ENCODE measurements at regions not wholly inside any gene's neighbourhood (a gene's known extent, or its start where the extent isn't known, plus 50 kb on each side); places are given as distances from the start of the nearest gene placed in this dataset.

- Histone ChIP-seq H3K4me2 (ENCODE audit: low read length) (no peak overlapping the region), H3K36me3 (ENCODE audit: control insufficient read depth, insufficient read depth, low read length) (no peaks in the 10 kb centered on the region), H3K79me2 (no peaks in the 10 kb centered on the region), H3K9me3 (ENCODE audit: control insufficient read depth, low read length) (no peaks in the 10 kb centered on the region), H3K9ac (no peak overlapping the region), H3K4me1 (no peaks in the 10 kb centered on the region), H3K27me3 (ENCODE audit: control insufficient read depth, insufficient read depth, low read length) (no peaks in the 10 kb centered on the region), H3K4me3 (ENCODE audit: low read depth, low read length) (no peak overlapping the region), H2AFZ (no peak overlapping the region), H3K27ac (no peak overlapping the region)
- no peak for TF ChIP-seq CTCF (IDR thresholded peaks at IDR 0.05)
Measured at GRCh38 chr2:7765236-7765635, 848.0 kb downstream of the RNF144A start.

GRCh38 chr2:7766088-7766722, 849.0 kb downstream of the RNF144A start:
- Histone ChIP-seq H3K27me3 (ENCODE audit: control insufficient read depth, insufficient read depth, low read length) (no peaks in the 10 kb centered on the region), H3K27ac (no peak overlapping the region), H2AFZ (no peak overlapping the region), H3K4me1 (no peaks in the 10 kb centered on the region), H3K4me2 (ENCODE audit: low read length) (no peak overlapping the region), H3K9me3 (ENCODE audit: control insufficient read depth, low read length) (no peaks in the 10 kb centered on the region), H3K36me3 (ENCODE audit: control insufficient read depth, insufficient read depth, low read length) (no peaks in the 10 kb centered on the region), H3K79me2 (no peaks in the 10 kb centered on the region), H3K9ac (no peak overlapping the region), H3K4me3 (ENCODE audit: low read depth, low read length) (no peak overlapping the region)
- TF ChIP-seq CTCF (IDR thresholded peaks at IDR 0.05): no peak

- no peak overlapping the region for H3K27ac ChIP-seq
Measured at GRCh38 chr2:7766978-7767565, 849.9 kb downstream of the RNF144A start.

GRCh38 chr2:7767902-7768301, 850.7 kb downstream of the RNF144A start:
- Histone ChIP-seq H3K4me2 (ENCODE audit: low read length) (no peak overlapping the region), H3K9ac (no peak overlapping the region), H2AFZ (no peak overlapping the region), H3K4me3 (ENCODE audit: low read depth, low read length) (no peak overlapping the region), H3K36me3 (ENCODE audit: control insufficient read depth, insufficient read depth, low read length) (no peaks in the 10 kb centered on the region), H3K27me3 (ENCODE audit: control insufficient read depth, insufficient read depth, low read length) (no peaks in the 10 kb centered on the region), H3K4me1 (no peaks in the 10 kb centered on the region), H3K79me2 (no peaks in the 10 kb centered on the region), H3K27ac (no peak overlapping the region), H3K9me3 (ENCODE audit: control insufficient read depth, low read length) (no peaks in the 10 kb centered on the region)
- no peak for TF ChIP-seq CTCF (IDR thresholded peaks at IDR 0.05)

More at GRCh38 chr2:7766978-7767565, 849.9 kb downstream of the RNF144A start:
- Histone ChIP-seq H3K9me3 (ENCODE audit: control insufficient read depth, low read length) (no peaks in the 10 kb centered on the region), H3K36me3 (ENCODE audit: control insufficient read depth, insufficient read depth, low read length) (no peaks in the 10 kb centered on the region), H3K4me2 (ENCODE audit: low read length) (no peak overlapping the region), H3K4me1 (no peaks in the 10 kb centered on the region), H2AFZ (no peak overlapping the region), H3K79me2 (no peaks in the 10 kb centered on the region), H3K9ac (no peak overlapping the region), H3K27me3 (ENCODE audit: control insufficient read depth, insufficient read depth, low read length) (no peaks in the 10 kb centered on the region), H3K4me3 (ENCODE audit: low read depth, low read length) (no peak overlapping the region)
- TF ChIP-seq CTCF (IDR thresholded peaks at IDR 0.05): no peak

- no peak overlapping the region for H3K9ac ChIP-seq
Measured at GRCh38 chr2:7771781-7772180, 854.6 kb downstream of the RNF144A start.

More at GRCh38 chr2:7771781-7772180, 854.6 kb downstream of the RNF144A start:
- Histone ChIP-seq H3K4me1 (no peaks in the 10 kb centered on the region), H3K36me3 (ENCODE audit: control insufficient read depth, insufficient read depth, low read length) (no peaks in the 10 kb centered on the region), H2AFZ (no peak overlapping the region), H3K27me3 (ENCODE audit: control insufficient read depth, insufficient read depth, low read length) (no peaks in the 10 kb centered on the region), H3K9me3 (ENCODE audit: control insufficient read depth, low read length) (no peaks in the 10 kb centered on the region), H3K4me2 (ENCODE audit: low read length) (no peak overlapping the region), H3K27ac (no peak overlapping the region), H3K79me2 (no peaks in the 10 kb centered on the region), H3K4me3 (ENCODE audit: low read depth, low read length) (no peak overlapping the region)
- TF ChIP-seq CTCF (IDR thresholded peaks at IDR 0.05): no peak

Data from parathyroid adenoma (tissue), 2 donors.